Esophagus squamous epithelium (tissue), 4 donors: ENCODE measurements at regions not wholly inside any gene's neighbourhood (a gene's known extent, or its start where the extent isn't known, plus 50 kb on each side); places are given as distances from the start of the nearest gene placed in this dataset.
A peak's percentile ranks its signal among the peaks of the same experiment; 100 is the strongest.

ENCODE experiments used
- POLR2A ChIP-seq, 4 donors: fragments of 450-650 bp; IDR thresholded peaks; one replicate each; pipeline ENCODE4 v1.6.1; 2017; ENCODE audit warnings: antibody characterized with exemption in 4 of 4, mild to moderate bottlenecking in 4 of 4, moderate library complexity in 3 of 4
- TF ChIP-seq, protein P1 (sequence below), 6 experiments: fragments of 450-650 bp in 4 of 6; fragments of 200-600 bp in 2 of 6; sonication (generic) in 2 of 6; IDR thresholded peaks; one replicate each; pipeline ENCODE4 v1.5.1; 2016 to 2019; ENCODE audit warnings: antibody characterized with exemption in 6 of 6, mild to moderate bottlenecking in 4 of 6, moderate library complexity in 4 of 6

- TF ChIP-seq, protein P1, sequence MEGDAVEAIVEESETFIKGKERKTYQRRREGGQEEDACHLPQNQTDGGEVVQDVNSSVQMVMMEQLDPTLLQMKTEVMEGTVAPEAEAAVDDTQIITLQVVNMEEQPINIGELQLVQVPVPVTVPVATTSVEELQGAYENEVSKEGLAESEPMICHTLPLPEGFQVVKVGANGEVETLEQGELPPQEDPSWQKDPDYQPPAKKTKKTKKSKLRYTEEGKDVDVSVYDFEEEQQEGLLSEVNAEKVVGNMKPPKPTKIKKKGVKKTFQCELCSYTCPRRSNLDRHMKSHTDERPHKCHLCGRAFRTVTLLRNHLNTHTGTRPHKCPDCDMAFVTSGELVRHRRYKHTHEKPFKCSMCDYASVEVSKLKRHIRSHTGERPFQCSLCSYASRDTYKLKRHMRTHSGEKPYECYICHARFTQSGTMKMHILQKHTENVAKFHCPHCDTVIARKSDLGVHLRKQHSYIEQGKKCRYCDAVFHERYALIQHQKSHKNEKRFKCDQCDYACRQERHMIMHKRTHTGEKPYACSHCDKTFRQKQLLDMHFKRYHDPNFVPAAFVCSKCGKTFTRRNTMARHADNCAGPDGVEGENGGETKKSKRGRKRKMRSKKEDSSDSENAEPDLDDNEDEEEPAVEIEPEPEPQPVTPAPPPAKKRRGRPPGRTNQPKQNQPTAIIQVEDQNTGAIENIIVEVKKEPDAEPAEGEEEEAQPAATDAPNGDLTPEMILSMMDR (IDR thresholded peaks at IDR 0.05): peak in 1 of 6 experiments; percentile 12
- TF ChIP-seq POLR2A (IDR thresholded peaks at IDR 0.05): no peak
Observed at GRCh38 chr9:121556580-121556979, 56.9 kb upstream of the GGTA1 start.
